Motor neuron (in vitro differentiated cells): ENCODE measurements at regions not wholly inside any gene's neighbourhood (a gene's known extent, or its start where the extent isn't known, plus 50 kb on each side); places are given as distances from the start of the nearest gene placed in this dataset.

Experiments
- ATAC-seq, 8 experiments: fragments of 200-7000 bp; cut with Tn5 transposase; replicated peaks in 6 of 8; 2 replicates each; pipeline ENCODE4 v1.8.0; 2021; ENCODE audit warnings: mild to moderate bottlenecking in 8 of 8, moderate library complexity in 8 of 8
- H3K27ac ChIP-seq, 2 donors: fragments of 250-450 bp; sonication (Bioruptor Pico); 2 replicates each; pipeline ENCODE4 v1.9.0; 2021; ENCODE audit warnings: antibody characterized with exemption in 2 of 2, mild to moderate bottlenecking in 2 of 2, moderate library complexity in 1 of 2
- H3K4me1 ChIP-seq, 2 donors: fragments of 250-450 bp; sonication (Bioruptor Pico); replicated peaks in 1 of 2; 2 replicates each; pipeline ENCODE4 v1.6.1; 2021; ENCODE audit warnings: antibody characterized with exemption in 2 of 2, mild to moderate bottlenecking in 2 of 2, moderate library complexity in 1 of 2
- H3K4me3 ChIP-seq, 5 donors: fragments of 250-450 bp; sonication (Bioruptor Pico); 2 replicates each; pipeline ENCODE4 v1.9.0; 2021; ENCODE audit warnings: antibody characterized with exemption in 5 of 5, mild to moderate bottlenecking in 5 of 5, moderate library complexity in 4 of 5
- WGBS, 10 experiments: fragments of 450-650 bp; shearing (Covaris generic); methylation state at CpG; one replicate each; pipeline ENCODE4 v1.0.0; 2022; 5-methylcytosine and 5-hydroxymethylcytosine counted together
- in situ Hi-C, 9 experiments: fragments of 400-800 bp; cut with MboI; loops; one replicate each; pipeline ENCODE4 v1.15.0; 2021; ENCODE audit warnings: low sequenced_read_pairs in 9 of 9, low pct_unique_long_range_greater_than_20kb in 2 of 9; ENCODE audit not compliant: unreplicated experiment in 9 of 9

DNA sequence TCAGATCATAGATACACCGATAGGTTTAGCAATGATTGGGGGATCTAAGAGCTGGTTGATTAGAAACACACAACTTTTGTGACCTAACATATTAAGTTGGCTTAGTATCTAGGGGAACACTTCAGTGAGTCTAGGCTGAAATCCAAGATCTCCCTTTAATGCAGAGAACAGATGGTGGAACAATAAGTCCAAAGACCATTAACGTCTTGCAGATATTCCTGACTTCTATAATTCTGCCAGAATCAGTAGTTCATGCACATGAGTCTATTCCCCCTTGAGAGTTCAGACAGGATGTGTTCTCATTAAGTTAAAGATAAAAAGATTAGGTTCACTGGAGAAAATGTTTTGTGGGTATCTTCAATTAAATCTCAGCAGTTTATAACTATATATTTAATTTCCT, 506.5 kb downstream of the TSN start:
- 0 to 100% (median 50%) methylated on average over 1 to 2 of the region's 2 CpGs; no CpG with 5 or more reads in 1 of the 10 experiments for WGBS, 10 experiments
- Histone ChIP-seq H3K27ac (no peak overlapping the region), H3K4me3 (no peak overlapping the region), H3K4me1 (peaks cover 0 to 11% of the 10 kb centered on the region in 2 donors)
- no peak for ATAC-seq
- in situ Hi-C loops = no loop called here

- Histone ChIP-seq H3K27ac (no peak overlapping the region), H3K4me1 (peaks cover 0 to 11% of the 10 kb centered on the region in 2 donors), H3K4me3 (no peak overlapping the region)
- in situ Hi-C loops = no loop called here
- no peak for ATAC-seq
- 0 to 100% (median 60%) methylated on average over 1 of the region's 1 CpG; no CpG with 5 or more reads in 3 of the 10 experiments for WGBS, 10 experiments
Measured at GRCh38 chr2:122263746-122264145, 508.3 kb downstream of the TSN start.

DNA sequence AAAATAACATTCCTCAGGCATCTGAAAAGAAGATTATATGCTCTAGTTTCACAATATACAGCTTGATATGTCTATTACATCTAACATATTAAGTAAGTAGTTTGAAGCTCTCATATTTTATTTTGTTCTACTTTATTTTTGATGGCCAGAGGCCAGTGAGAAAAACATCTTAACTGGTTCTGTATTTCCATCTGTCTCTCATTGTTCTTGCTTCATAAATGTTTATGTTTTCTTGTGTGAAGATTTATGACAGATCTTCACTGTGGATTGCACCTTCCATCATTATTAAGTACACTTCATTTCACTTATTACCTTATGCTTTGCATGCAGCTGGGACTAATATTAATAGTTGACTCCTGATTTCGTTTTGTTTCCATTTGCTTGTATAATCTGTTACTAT, 511.2 kb downstream of the TSN start:
- ATAC-seq = no peak
- Histone ChIP-seq H3K4me3 (no peak overlapping the region), H3K27ac (no peak overlapping the region), H3K4me1 (peaks cover 0 to 6% of the 10 kb centered on the region in 2 donors)
- 0 to 100% (median 71%) methylated on average over 1 of the region's 1 CpG; no CpG with 5 or more reads in 1 of the 10 experiments for WGBS, 10 experiments
- in situ Hi-C loops = no loop called here

GRCh38 chr2:122267947-122268346, 512.5 kb downstream of the TSN start:
- whole genome bisulfite sequencing, 10 experiments = 25 to 100% (median 87%) methylated on average over 1 to 5 of the region's 5 CpGs
- no peak for ATAC-seq
- Histone ChIP-seq H3K27ac (no peak overlapping the region), H3K4me3 (no peak overlapping the region), H3K4me1 (no peaks in the 10 kb centered on the region)
- in situ Hi-C loops = no loop called here

DNA sequence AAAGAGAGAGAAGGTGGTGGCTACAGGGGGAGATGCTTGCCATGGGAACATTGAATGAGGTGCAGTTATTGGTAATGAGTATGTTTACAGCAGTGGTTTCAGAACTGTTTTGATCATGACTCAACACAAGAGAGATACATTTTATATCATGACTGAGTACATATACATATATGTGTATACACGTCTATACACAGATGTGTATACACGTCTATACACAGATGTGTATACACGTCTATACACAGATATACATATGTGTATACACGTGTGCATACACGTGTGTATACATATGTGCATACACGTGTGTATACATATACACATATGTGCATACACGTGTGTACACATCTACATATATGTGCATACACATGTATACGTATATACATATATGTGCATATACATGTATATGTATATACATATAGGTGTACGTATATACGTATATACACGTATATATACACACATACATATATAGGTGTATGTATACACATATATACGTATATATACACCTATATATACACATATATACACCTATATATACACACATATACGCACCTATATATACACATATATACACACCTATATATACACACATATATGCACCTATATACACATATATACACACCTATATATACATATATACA, 518.5 kb downstream of the TSN start:
- no peaks in the 10 kb centered on the region for H3K4me1 ChIP-seq
- H3K27ac ChIP-seq = no peak overlapping the region
- ATAC-seq = no peak
- 76 to 100% (median 80%) methylated on average over 1 to 9 of the region's 13 CpGs; no CpG with 5 or more reads in 4 of the 10 experiments for WGBS, 10 experiments
- in situ Hi-C loops = no loop called here
- no peak overlapping the region for H3K4me3 ChIP-seq

DNA sequence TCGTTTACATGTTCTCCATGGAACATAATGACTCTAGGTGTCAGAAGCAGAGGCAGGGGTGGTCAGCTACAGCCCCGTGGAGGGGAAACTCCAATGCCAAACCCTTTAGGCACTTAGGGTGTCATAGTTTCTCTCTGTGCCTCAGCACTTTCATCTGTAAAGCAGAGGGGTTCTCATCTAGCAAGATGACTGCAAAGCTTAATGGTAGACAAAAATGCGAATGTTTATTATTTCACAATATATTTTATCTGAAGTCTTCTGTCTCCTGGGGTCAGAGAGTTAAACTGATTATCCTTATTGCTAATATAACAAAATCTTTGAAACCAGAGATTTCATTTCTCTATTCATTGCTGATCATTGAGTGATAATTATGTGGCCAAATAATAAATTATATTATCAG, 522.5 kb downstream of the TSN start:
- in situ Hi-C loops = no loop called here
- Histone ChIP-seq H3K4me3 (no peak overlapping the region), H3K4me1 (no peaks in the 10 kb centered on the region), H3K27ac (no peak overlapping the region)
- ATAC-seq = no peak
- WGBS, 10 experiments = 10 to 83% (median 66%) methylated on average over 1 to 3 of the region's 3 CpGs; no CpG with 5 or more reads in 2 of the 10 experiments

DNA sequence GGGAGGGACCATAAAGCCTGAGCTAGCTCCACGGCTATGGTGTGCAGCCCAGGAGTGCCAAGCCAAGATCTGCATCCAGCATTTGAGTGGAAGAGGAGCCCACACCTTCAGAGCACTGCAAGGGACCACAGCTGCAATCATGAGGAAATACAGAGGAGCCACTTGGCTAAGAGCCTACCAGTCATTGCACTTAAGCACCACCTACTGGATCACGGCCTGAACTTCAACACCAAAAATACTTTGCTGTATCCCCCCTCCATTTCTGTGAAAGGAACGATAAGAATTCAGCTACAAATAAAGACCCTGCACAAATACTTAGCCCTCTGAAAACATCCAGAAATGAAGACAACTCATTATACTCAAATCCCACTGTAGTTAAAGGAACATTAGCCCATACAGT, 545.3 kb downstream of the TSN start:
- Histone ChIP-seq H3K27ac (no peak overlapping the region), H3K4me1 (peaks cover 0 to 7% of the 10 kb centered on the region in 2 donors), H3K4me3 (no peak overlapping the region)
- 14 to 100% (median 100%) methylated on average over 1 to 3 of the region's 3 CpGs; no CpG with 5 or more reads in 3 of the 10 experiments for WGBS, 10 experiments
- in situ Hi-C loops = loop anchor here in 1 of 9 experiments (25.0 kb wide), 1 partner anchor 88 kb away; no protein-coding TSS in a partner anchor
- no peak for ATAC-seq

DNA sequence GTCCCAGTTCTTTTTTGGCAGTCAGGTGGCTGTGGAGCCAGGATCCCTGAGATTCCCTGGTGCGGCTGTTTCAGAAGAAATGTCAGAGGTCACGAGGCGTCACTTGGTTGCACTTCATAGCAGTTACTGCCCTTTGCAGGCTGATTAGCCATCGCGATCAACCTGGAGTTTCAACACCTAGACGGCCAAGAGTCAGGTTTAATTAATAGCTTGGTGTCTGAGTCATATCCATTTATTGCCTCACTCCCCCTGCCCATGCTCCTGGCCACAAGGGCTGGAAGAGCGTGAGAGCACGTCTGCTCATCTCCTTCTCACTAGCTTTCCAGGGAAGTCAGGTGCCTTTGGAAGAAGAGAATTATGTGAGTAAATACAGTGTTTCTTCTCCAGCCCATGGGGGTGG, 552.3 kb downstream of the TSN start:
- no peak overlapping the region for H3K4me3 ChIP-seq
- no peaks in the 10 kb centered on the region for H3K4me1 ChIP-seq
- 4 to 90% (median 52%) methylated on average over 2 to 5 of the region's 8 CpGs; no CpG with 5 or more reads in 2 of the 10 experiments for WGBS, 10 experiments
- no peak overlapping the region for H3K27ac ChIP-seq
- in situ Hi-C loops = loop anchor here in 1 of 9 experiments (25.0 kb wide), 1 partner anchor 95 kb away; no protein-coding TSS in a partner anchor
- peak in 5 of 8 experiments; percentile 61 to 99 (median 94) for ATAC-seq

DNA sequence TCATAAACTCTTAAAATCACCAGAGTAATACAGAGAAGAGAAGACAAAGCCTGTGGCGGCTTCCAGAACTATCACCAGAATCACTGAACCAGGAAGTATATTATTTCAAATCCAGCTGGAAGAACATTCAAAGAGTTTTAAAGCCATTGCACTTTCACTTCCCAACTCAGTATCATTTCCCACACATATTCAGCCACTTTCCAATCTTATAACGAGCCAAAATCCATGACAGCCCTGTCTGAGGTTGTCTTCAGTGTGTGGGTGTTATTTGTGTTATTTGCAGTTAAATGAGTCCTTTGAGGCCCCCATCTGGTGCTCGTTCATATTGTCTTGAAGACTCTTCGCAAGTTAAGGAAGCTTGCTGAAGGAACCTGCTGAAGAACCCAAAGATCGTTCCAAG, 559.9 kb downstream of the TSN start:
- Histone ChIP-seq H3K4me1 (no peaks in the 10 kb centered on the region), H3K4me3 (no peak overlapping the region), H3K27ac (no peak overlapping the region)
- in situ Hi-C loops = loop anchor here in 1 of 9 experiments (25.0 kb wide), 1 partner anchor 103 kb away; no protein-coding TSS in a partner anchor
- WGBS, 10 experiments = 15 to 95% (median 69%) methylated on average over 1 to 5 of the region's 5 CpGs; no CpG with 5 or more reads in 1 of the 10 experiments
- ATAC-seq = no peak

- WGBS, 10 experiments = 0 to 93% (median 75%) methylated on average over 2 to 4 of the region's 4 CpGs
- in situ Hi-C loops = loop anchor here in 1 of 9 experiments (25.0 kb wide), 1 partner anchor 107 kb away; no protein-coding TSS in a partner anchor
- H3K4me1 ChIP-seq = no peaks in the 10 kb centered on the region
- H3K27ac ChIP-seq = no peak overlapping the region
- ATAC-seq = peak in 1 of 8 experiments; percentile 52
- H3K4me3 ChIP-seq = no peak overlapping the region
Measured at GRCh38 chr2:122319539-122320132, 564.2 kb downstream of the TSN start.

- H3K27ac ChIP-seq = no peak overlapping the region
- peaks cover 0 to 9% of the 10 kb centered on the region in 2 donors for H3K4me1 ChIP-seq
- H3K4me3 ChIP-seq = no peak overlapping the region
- WGBS, 10 experiments = 0 to 100% (median 60%) methylated on average over 1 to 3 of the region's 3 CpGs; no CpG with 5 or more reads in 2 of the 10 experiments
- ATAC-seq = no peak
- in situ Hi-C loops = loop anchor here in 1 of 9 experiments (25.0 kb wide), 1 partner anchor 111 kb away; no protein-coding TSS in a partner anchor
Measured at GRCh38 chr2:122322815-122323214, 567.4 kb downstream of the TSN start.

GRCh38 chr2:122323927-122324326, 568.5 kb downstream of the TSN start:
- in situ Hi-C loops = loop anchor here in 1 of 9 experiments (25.0 kb wide), 1 partner anchor 112 kb away; no protein-coding TSS in a partner anchor
- peaks cover 0 to 9% of the 10 kb centered on the region in 2 donors for H3K4me1 ChIP-seq
- 20 to 86% (median 76%) methylated on average over 1 to 6 of the region's 6 CpGs; no CpG with 5 or more reads in 4 of the 10 experiments for WGBS, 10 experiments
- no peak overlapping the region for H3K4me3 ChIP-seq
- H3K27ac ChIP-seq = no peak overlapping the region
- ATAC-seq = peak in 1 of 8 experiments; percentile 20

- WGBS, 10 experiments = 0 to 71% (median 38%) methylated on average over 1 to 3 of the region's 3 CpGs; no CpG with 5 or more reads in 4 of the 10 experiments
Measured at GRCh38 chr2:122326471-122326870, 571.0 kb downstream of the TSN start.

More at GRCh38 chr2:122326471-122326870, 571.0 kb downstream of the TSN start:
- Histone ChIP-seq H3K27ac (no peak overlapping the region), H3K4me3 (no peak overlapping the region), H3K4me1 (peaks cover 0 to 9% of the 10 kb centered on the region in 2 donors)
- ATAC-seq = peak in 4 of 8 experiments; percentile 20 to 77 (median 32)
- in situ Hi-C loops = no loop called here
